Lower leg skin (tissue), 3 donors: ENCODE measurements at regions not wholly inside any gene's neighbourhood (a gene's known extent, or its start where the extent isn't known, plus 50 kb on each side); places are given as distances from the start of the nearest gene placed in this dataset.

Source experiments
- CTCF ChIP-seq, 3 donors: fragments of 450-650 bp; IDR thresholded peaks; one replicate each; pipeline ENCODE4 v1.5.1; 2016; ENCODE audit warnings: antibody characterized with exemption in 3 of 3, mild to moderate bottlenecking in 3 of 3, moderate library complexity in 2 of 3
- POLR2A ChIP-seq, 2 donors: fragments of 450-650 bp; IDR thresholded peaks; one replicate each; pipeline ENCODE4 v1.6.1; 2016 to 2017; ENCODE audit warnings: antibody characterized with exemption in 2 of 2, mild to moderate bottlenecking in 1 of 2, moderate library complexity in 1 of 2

- no peak for TF ChIP-seq CTCF (IDR thresholded peaks at IDR 0.05)
- no peak for TF ChIP-seq POLR2A (IDR thresholded peaks at IDR 0.05)
Measured at GRCh38 chr14:34247605-34248004, 214.4 kb downstream of the SPTSSA start.
